Thyroid gland (tissue), 4 donors: ENCODE measurements at regions not wholly inside any gene's neighbourhood (a gene's known extent, or its start where the extent isn't known, plus 50 kb on each side); places are given as distances from the start of the nearest gene placed in this dataset.

Experiments used
- CTCF ChIP-seq, 6 experiments: fragments of 200-600 bp in 3 of 6; fragments of 450-650 bp in 3 of 6; sonication (generic) in 3 of 6; IDR thresholded peaks; one replicate each; pipeline ENCODE4 v1.5.1; 2016 to 2019; ENCODE audit warnings: antibody characterized with exemption in 6 of 6, mild to moderate bottlenecking in 2 of 6, inconsistent platforms in 1 of 6, moderate library complexity in 1 of 6
- POLR2A ChIP-seq, 2 donors: fragments of 450-650 bp; IDR thresholded peaks; one replicate each; pipeline ENCODE4 v1.6.1; 2017; ENCODE audit warnings: antibody characterized with exemption in 2 of 2, mild to moderate bottlenecking in 2 of 2, moderate library complexity in 1 of 2

GRCh38 chr5:82487131-82487530 is 209.0 kb upstream of the RPS23 start:
- TF ChIP-seq POLR2A (IDR thresholded peaks at IDR 0.05): no peak
- TF ChIP-seq CTCF (IDR thresholded peaks at IDR 0.05): no peak
